Activated T-cell treated with anti-CD3 and anti-CD28 coated beads for 1 hour (primary cell): ENCODE measurements at regions not wholly inside any gene's neighbourhood (a gene's known extent, or its start where the extent isn't known, plus 50 kb on each side); places are given as distances from the start of the nearest gene placed in this dataset.
A peak's percentile ranks its signal among the peaks of the same experiment; 100 is the strongest.

Experiments
- DNase-seq: peaks from one replicate; pipeline ENCODE4 v3.0.0-alpha.2; 2020; ENCODE audit warnings: low read depth

DNA sequence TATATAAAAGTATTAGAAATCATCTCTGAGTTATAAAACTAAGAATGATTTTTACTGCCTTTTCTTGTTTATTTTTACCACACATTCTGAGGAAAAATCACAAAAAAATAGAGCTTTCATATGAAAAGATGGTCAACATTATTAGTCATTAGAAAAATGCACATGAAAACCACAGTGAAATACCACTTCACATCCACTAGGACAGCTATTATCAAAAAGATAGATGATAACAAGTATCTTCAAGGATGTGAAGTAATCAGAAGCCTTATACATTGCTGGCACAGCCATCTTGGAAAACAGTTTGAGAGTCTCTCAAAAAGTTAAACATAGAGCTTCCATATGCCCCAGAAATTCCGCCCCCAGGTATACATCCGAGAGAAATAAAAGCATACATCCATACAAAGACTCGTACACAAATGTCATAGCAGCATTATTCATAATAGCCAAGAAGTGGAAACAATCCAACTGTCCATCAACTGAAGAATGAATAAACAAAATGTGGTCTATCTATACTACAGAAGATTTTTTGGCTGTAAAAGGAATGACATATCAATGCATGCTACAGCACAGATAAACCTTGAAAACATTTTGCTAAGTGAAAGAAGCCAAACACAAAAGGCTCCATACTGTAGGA is 523.9 kb downstream of the FUT8 start:
- DNase-seq, result no peak

DNA sequence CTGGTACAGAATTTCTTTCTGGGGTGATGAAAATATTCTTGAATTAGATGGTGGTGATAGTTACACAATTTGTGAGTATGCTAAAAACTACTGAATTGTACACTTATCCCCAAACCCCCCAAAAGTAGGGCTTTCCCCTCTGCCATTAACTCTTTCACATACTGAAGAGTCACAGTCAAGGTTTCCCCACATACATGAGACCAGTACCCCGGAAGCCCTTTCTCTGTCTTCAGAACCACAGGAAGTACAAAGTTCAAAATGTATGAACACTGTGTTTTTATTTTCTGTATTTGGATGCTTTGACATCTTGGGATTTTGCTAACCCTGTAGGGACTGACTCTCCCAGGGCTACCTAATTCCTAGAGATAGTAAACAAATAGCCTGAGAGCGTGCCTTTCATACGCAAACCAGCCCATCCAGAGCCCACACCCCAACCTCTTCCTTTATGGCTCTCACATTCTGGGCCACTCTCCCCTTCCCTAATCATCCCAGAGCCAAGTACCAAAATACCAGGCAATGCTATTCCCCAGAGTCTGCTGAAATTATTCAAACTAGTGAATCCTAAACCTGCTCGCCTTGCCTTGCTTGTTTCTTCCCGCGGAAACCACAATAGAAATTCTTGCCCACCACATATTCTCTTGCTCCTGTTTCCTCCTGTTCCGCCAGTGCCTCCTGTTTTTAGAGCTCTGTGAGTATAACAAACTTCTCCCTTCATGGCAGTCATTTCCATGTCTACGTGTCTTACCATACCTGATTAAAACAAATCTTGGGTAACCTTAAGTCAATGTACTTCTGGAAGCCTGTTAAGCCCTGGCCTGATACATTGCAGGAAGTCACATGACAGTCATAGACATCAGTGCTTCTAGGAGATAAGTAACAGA is 524.8 kb downstream of the FUT8 start:
- DNase-seq, result no peak

DNA sequence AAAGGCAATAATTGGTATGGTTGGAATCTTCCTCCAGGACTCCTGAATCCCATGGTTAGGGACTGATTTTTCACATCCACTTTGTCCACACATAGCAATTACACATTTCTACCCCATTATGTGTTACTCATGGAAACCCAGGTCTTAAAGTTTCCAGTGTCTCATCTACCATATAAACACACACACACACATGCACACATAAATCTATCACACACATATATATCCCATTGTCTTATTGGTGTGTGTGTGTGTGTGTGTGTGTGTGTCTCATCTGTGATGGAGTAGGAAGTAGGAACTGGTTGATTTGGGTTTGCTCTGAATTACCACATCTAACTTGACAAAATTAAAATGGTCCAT is 525.4 kb downstream of the FUT8 start:
- DNase-seq, result no peak

DNA sequence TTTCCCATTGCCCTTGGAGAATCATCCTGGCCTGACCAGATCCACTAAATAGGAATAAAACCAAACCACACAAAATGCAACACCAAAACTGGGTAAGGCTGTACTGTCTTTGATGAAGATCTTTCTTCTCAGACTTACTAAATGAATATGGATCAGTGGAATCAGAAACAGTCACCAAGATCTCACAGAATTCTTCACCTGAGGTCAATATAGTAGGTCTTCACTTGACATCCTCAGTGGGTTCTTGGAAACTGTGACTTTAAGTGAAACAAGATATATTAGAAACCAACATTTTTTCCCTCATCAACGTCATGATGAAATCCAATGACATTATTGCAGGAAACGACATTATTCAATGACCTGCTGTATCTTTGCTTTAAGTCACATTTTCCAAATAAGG is 526.2 kb downstream of the FUT8 start:
- no peak for DNase-seq

DNA sequence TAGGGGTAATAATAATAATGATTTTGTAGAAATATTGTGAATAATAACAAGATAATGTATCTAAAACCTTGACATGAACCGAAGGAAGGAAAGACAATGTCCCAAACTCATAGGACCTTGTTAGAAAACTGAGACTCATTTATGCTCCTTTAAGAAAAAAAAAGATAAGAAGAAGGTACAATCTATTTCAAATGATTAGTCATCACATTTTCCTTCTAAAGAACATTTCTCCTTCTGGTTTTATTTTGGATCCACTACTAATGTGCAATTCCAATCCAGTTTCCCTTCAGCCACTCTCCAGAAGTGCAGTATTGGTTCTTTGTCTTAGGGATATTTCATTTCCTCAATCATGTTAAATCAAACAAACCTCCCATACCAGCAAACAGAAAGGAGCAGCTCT is 526.7 kb downstream of the FUT8 start:
- no peak for DNase-seq

DNA sequence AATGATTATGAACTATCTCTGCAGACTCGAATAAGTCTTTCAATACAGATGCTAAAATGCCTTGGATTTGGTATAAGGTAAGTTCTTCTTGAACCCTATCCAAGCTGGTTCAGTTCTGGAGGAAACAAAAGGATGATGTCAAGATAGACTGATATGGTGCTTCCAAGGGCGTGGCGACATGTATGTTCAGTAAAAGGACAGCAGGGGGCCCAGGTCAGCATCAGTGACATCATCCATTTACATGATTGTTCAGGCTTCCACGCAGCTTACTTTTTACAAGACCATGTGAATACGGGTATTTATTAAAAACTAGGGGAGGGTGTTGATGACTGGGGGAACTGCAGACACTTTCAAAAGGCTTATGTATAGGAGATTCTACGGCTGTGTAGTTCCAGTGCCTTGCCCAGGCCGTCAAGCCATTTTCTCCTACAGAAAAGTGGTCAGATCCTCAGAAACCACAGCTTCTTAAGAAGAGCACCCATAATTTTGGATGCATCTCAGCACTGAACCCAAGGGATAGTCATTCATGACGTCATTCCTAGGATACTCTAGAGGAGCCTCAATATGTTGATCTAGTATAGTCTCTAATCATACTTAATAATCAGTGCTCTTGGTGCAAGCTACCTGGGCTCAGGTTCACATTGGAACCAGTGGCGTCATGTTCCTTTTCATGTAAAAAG is 527.7 kb downstream of the FUT8 start:
- DNase-seq, result no peak

DNA sequence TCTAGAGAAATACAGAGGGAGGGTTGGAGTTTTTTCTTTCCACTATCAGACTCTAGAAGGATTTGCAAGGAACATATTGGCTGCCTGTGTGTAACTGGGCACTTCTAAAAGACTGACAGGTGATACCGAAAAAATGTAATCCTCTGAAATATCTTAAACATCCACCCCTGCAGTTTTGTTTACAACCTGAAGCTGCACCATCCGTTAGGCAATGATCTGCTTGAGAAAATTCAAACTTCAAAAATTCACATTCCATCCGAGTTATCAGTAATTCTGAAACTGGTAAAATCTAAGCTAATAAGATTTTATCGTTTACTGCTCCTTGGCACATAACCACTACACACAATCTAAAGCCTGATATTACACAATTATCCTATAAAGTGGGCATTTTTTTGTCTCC is 528.6 kb downstream of the FUT8 start:
- no peak for DNase-seq

DNA sequence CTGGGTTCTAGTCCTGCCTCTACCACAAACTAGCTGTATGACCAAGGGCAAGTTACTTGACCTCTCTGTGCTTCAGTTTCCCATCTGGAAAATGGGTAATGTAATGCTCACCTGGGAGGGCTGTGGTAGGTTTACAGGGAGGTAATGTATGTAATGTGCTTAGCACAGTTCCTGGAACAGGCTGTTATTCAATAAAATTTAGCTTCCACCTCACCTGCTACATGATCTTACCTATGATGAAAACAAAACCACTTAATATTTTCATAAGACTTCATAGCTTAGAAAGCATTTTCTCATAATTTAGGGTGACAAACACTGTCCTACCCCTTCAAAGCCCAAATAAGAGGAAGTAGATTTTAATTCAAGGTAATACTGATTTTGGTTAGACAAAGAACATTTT is 530.6 kb downstream of the FUT8 start:
- no peak for DNase-seq

DNA sequence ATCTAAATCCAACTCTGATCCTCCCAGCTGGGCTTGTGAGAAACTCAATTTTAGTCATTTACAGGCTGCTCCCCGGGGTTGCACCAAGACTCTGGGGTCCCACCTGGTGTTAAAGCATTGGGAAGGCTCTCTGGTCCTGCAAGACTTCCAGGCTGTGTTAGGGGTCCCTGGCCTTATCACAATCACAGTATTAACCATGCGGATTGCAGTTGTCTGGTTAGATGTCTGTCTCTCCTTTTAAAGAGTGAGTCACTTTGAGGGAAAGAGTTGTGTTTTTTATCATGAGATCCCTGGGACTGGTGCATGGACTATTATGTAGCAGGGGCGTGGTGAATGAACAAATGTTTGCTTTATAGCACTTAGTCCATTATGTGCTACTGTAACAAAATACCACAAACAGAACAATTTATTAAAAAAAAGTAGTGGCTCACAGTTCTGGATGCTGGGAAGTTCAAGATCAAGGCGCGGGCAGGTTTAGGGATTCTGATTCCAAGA is 531.4 kb downstream of the FUT8 start:
- DNase-seq, result no peak

DNA sequence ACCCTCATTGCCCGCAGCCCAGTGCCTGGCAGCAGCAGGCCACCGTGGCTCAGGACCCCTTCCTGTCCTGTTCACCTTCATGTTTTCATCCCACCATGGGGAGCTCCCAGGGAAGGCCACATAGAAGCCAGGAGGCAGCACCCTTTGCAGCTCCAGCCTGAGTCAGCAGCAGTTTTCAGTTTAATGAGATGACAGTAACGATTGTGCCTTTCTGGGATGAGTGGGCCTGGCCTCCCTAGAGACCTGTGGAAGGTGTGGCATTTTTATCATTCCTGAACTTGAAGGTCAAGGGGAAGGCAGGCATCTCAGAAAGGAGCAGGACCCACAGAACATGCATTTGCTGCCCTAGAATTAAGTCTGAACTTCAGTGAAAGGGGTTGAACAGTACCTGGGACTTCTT is 532.8 kb downstream of the FUT8 start:
- no peak for DNase-seq

DNA sequence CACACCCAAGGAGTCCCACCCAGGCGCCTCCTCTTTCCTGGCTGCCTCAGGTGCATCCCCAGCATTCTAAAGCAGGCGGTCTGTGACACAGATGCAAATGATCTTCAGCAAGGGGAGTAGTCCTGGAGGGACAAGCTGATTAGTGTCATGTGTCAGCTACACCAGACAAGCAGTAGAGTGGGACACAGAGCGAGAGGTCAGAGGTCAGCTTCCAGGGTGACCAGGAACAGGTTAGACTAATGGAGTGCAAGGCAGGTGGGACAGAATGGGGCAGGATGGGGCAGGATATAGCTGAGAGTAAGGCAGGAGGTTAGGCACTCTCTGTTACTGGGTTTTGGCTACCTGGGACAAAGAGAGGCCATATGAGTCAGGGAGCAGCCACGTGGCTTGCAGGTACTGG is 534.0 kb downstream of the FUT8 start:
- no peak for DNase-seq

DNA sequence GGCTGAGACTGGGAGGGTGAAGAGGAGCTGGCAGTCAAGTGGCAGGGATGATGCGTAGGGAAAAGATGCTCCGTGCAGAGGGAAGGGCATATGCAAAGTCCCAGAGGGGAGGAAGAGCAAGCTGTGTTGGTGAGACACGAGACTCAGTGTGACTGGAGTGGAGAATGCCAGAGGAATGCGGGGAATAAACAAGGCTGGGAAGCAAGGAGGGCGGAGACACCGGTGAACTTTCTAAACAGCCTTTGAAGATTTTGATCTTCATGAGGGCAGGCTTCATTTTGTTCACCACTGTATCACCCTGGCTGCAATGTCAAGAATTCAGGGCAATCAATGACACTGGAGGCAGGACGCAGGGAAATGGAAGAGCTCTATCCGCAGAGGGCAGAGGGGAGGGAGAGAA is 535.8 kb downstream of the FUT8 start:
- DNase-seq, result no peak

DNA sequence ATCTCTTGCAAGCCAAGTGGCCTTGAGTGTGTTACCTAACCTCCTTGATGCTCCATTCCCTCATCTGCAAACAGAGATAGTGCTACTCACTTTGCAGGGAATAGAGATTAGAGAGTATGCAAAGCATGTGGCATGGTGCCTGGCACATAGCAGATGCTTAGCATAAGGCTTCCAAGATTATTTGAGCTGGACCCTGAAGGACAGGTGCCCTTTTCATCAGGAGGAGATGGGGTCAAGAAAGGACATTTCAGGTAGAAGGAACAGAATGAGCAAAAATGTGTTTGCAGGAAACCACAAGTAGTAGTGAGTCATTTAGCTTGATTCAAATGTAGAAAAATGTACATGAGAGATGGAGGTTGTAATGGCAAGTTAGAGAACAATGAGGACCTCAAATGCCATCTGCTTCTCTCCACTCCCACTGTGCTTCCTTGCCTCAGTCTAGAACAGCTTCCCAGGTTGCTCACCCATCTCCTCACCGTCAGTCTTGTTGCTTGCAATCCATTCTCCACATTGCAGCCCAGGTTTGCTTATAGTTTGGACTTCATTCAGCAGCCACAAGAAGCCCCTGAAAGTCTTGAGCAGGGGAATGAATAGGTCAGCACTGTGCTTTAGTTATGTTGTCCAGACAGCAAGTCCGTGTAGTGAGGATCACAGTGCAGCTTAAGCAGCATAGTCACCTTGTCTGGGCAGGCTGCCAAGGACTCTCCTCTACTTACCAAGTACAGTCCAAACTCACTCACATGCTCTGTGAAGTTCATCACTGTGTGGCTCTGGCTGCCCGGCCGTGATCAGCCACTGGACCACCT is 536.3 kb upstream of the CCDC196 start:
- no peak for DNase-seq

DNA sequence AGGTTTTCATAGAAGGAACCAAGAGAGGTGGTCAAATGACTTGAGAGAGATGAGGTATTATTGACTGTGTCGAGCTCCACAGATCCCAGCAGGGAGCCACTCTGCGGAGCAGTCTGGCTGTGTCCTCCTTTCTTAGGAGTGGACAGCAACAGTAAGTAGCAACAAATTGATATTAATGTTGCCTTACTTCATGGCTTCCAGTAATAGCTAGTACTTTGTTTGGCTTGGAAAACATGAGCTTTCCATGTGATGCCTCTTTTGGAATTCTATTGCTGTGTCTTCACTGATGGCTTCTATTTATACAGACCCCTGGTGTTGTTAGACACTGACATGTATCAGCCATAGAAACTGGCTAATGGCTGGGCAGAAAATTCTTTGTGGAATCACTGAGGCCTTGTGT is 531.2 kb upstream of the CCDC196 start:
- no peak for DNase-seq

DNA sequence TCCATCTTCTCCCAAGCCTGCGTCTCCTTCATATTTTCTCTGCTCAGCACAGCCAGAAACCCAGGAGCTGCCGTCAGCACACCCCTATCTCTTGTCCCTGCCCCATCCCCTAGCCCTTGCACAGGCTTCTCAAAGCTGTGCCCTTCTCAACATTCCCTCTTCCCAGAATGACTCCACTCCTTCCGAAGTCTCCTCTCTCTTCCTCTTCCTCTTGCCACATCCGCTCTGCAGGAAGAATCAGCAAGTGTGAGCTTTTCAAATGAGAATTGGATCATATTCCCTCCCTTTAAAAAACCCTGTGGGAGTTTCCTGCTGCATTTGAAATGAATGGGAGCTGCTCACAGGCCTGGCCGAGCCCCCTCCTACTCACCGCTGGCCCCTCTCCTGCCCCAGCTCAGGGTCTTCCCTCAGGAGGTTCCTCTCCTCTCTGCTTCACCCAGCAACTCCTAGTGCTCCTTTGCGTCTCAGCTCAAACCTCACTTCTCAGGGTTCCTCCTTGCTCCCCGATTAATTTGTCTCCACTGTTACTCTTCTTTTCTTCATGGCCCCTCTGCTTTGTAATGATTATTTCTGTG is 528.5 kb upstream of the CCDC196 start:
- no peak for DNase-seq

DNA sequence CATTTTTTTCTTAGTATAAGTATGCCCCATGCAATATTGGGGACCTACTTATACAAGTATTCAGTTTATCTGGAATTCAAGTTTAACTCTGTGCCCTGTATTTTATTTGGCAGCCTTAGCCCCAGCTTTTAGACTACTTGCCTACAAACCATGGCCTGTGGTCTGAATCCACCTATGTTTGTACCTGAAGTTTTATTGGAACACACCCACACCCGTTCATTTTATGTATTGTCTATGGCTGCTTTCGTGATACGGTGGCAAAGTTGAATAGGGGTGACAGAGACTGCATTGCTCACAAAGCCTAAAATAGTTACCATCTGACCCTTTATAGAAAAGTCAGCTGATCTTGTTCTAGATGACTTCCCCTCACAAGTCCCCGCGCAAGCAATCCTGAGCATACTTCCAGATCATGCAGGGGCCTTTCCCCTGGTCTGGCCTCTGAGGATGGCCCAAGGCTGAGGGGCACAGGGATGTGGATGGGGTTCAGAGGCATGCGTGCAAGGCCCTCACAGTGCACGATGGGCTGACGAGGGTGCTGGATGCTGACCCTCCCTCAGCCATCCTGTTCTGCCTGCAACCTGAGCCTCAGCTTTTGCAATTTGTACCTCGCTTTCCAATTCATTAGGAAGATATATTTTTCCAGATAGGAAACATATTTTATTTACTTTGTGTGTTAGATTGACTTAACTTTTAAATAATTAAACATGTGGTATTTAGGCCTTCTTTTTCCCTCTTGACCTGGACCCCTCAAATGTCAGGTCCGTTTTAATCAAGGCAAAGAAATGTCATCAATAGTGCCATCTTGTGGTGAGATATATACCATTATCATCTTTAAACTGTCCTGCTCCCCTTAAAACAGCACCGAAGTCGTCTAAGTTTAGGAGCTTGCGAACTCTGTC is 527.3 kb upstream of the CCDC196 start:
- DNase-seq, result no peak

DNA sequence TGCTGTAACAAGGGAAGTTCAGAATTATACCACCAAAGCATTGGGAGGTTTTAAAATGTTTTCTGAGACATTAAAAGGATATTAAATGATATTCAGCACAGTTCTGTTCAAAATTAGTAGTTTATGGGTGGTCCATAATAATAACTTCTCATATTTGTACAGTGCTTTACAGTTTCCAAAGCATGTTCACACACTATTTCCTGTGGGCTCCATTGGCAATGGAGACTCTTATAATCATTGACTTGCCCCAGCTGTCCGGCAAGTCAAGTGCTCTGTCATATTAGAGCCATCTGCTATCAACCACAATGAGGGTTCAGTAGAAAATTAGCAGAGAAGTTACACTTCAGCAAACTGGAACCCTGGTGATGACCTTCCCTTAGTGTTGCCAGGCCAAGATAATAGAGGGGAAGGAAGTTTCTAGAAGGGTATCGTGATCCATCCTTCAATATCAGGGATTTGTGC is 526.6 kb upstream of the CCDC196 start:
- DNase-seq, result no peak

DNA sequence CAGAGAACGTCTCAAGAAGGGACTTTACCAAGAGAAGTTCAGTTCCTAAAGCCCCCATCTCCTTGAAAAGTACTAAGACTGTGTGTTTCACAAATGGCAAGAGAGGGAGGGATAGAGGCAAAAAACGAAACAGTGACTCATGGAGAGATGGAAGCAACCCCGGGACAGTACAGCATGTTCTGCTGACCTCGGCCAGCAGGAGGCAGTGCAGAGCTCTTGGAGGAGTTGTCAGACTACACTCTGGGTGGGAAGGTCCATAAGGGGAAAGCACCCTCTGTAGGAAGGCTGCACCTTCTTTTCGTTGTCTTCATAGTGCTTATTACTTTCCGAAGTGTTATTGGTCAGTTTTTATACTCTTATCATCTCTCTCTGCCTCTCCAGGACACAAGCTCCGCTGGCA is 525.2 kb upstream of the CCDC196 start:
- DNase-seq, result peak; percentile 54

DNA sequence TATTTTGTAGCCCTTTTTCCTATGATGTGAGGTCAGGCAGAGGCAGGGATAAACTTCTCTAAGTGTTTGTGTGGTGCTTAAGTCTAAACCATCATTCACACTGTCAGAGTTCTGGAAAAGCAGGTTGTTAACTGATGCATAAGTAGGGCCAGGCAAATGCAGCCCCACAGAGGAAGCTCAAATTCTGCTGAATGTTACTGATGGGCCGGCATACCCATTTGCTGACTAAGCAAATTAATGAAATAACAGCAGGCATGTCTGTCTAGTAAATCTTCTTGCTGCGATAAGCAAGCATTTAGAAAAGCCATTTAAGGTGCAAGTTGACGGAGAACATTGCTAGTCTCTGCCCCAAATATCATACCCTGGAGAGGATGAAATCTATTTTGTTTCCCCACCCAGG is 523.2 kb upstream of the CCDC196 start:
- DNase-seq, result no peak

DNA sequence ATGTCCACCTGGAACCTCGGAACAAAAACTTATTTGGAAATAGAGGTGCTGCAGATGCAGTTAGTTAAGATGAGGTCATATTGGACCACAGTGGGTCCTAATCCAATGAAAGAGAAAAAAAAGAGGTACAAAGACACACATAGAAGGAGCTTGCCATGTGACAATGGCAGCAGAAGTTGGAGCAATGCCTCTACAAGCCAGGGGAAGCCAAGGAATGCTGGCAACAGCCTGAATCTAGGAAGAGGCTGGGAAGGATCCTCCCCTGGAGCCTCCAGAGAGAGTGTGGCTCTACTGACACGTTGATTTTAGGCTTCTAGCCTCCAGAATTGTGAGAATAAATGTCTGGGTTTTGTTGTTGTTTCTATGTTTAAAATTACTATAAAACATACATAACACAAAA is 521.8 kb upstream of the CCDC196 start:
- DNase-seq, result no peak

DNA sequence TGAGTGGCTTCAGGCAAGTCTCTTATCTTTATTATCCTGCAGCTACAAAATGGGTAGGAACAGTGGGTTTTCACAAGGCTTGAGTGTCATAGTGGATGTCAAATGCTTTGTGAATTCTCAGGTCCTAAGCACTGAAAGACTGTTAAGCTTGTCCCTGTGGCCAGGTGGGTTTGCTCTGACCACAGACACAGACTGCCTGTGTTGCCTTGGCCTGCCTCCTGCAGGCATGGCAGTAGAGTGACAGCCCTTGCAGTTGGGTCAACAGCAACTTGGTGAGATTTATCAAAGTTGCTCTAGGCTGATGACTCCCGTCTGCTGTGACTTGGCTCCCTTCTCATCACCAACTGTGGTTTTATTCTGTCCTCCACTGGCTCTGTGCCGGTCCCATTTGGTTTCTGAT is 520.0 kb upstream of the CCDC196 start:
- DNase-seq, result no peak
